CD4-positive, alpha-beta T cell treated with Interleukin-1 beta for 1 hour (primary cell): ENCODE measurements at regions not wholly inside any gene's neighbourhood (a gene's known extent, or its start where the extent isn't known, plus 50 kb on each side); places are given as distances from the start of the nearest gene placed in this dataset.
"Not testable (repeated sequence)": the region's sequence is repeated elsewhere in the genome, so short reads cannot be mapped to it uniquely, and the experiment has no call there.

Source experiments
- DNase-seq, 2 donors: peaks; one replicate each; pipeline ENCODE4 v3.0.0-alpha.2; 2020 to 2022

GRCh38 chr9:2243666-2244555 lies 228.8 kb downstream of the SMARCA2 start:
- no peak for DNase-seq

GRCh38 chr9:2247340-2247739 lies 232.2 kb downstream of the SMARCA2 start:
- no peak for DNase-seq

- DNase-seq: no peak
Measured at GRCh38 chr9:2248768-2249265, 233.7 kb downstream of the SMARCA2 start.

- no peak for DNase-seq
Measured at GRCh38 chr9:2253636-2254580, 238.8 kb downstream of the SMARCA2 start.

GRCh38 chr9:2255128-2255527 lies 240.0 kb downstream of the SMARCA2 start:
- no peak for DNase-seq

GRCh38 chr9:2257248-2257929 lies 242.2 kb downstream of the SMARCA2 start:
- no peak for DNase-seq

GRCh38 chr9:2260417-2261306 lies 245.5 kb downstream of the SMARCA2 start:
- DNase-seq: no peak

GRCh38 chr9:2261421-2262103 lies 246.4 kb downstream of the SMARCA2 start:
- DNase-seq: no peak

- no peak for DNase-seq
Measured at GRCh38 chr9:2262386-2263071, 247.4 kb downstream of the SMARCA2 start.

GRCh38 chr9:2263111-2263510 lies 248.0 kb downstream of the SMARCA2 start:
- DNase-seq: no peak

GRCh38 chr9:2263665-2264064 lies 248.5 kb downstream of the SMARCA2 start:
- DNase-seq: no peak

- no peak for DNase-seq
Measured at GRCh38 chr9:2264081-2264480, 248.9 kb downstream of the SMARCA2 start.

GRCh38 chr9:2267181-2267745 lies 252.1 kb downstream of the SMARCA2 start:
- DNase-seq: no peak

GRCh38 chr9:2269778-2270177 lies 254.6 kb downstream of the SMARCA2 start:
- DNase-seq: no peak

GRCh38 chr9:2270565-2270964 lies 255.4 kb downstream of the SMARCA2 start:
- no peak for DNase-seq

GRCh38 chr9:2271426-2271825 lies 256.3 kb downstream of the SMARCA2 start:
- peak; percentile 10 to 46 for DNase-seq

GRCh38 chr9:2274762-2275161 lies 259.6 kb downstream of the SMARCA2 start:
- no peak for DNase-seq

- no peak for DNase-seq
Measured at GRCh38 chr9:2276296-2276695, 261.1 kb downstream of the SMARCA2 start.

- not testable (repeated sequence) for DNase-seq
Measured at GRCh38 chr9:2277133-2277532, 262.0 kb downstream of the SMARCA2 start.

GRCh38 chr9:2277644-2278043 lies 262.5 kb downstream of the SMARCA2 start:
- DNase-seq: not testable (repeated sequence)
